Ramos (cell line): ENCODE measurements at regions not wholly inside any gene's neighbourhood (a gene's known extent, or its start where the extent isn't known, plus 50 kb on each side); places are given as distances from the start of the nearest gene placed in this dataset.

Experiments used
- in situ Hi-C: fragments of 300-500 bp; cut with MboI; formaldehyde crosslinking; loops from one replicate; pipeline ENCODE4 v1.14.3; 2022; ENCODE audit warnings: low sequenced_read_pairs; ENCODE audit not compliant: unreplicated experiment

GRCh38 chr1:29801561-29801973 lies 565.2 kb downstream of the PTPRU start:
- in situ Hi-C loops, result no loop called here

GRCh38 chr1:29801003-29801402 lies 564.7 kb downstream of the PTPRU start:
- in situ Hi-C loops, result no loop called here

- in situ Hi-C loops, result no loop called here
Measured at GRCh38 chr1:29800522-29800956, 564.2 kb downstream of the PTPRU start.

GRCh38 chr1:29800120-29800519 lies 563.8 kb downstream of the PTPRU start:
- in situ Hi-C loops, result no loop called here

- in situ Hi-C loops, result loop anchor here (10.0 kb wide), 1 partner anchor 286 kb away; no protein-coding TSS in a partner anchor
Measured at GRCh38 chr1:29798699-29799566, 562.6 kb downstream of the PTPRU start.

- in situ Hi-C loops, result loop anchor here (10.0 kb wide), 1 partner anchor 288 kb away; no protein-coding TSS in a partner anchor
Measured at GRCh38 chr1:29797125-29797524, 560.8 kb downstream of the PTPRU start.

- in situ Hi-C loops, result loop anchor here (10.0 kb wide), 1 partner anchor 289 kb away; no protein-coding TSS in a partner anchor
Measured at GRCh38 chr1:29795965-29796364, 559.6 kb downstream of the PTPRU start.

GRCh38 chr1:29793653-29794348 lies 557.5 kb downstream of the PTPRU start:
- in situ Hi-C loops, result loop anchor here (10.0 kb wide), 1 partner anchor 291 kb away; no protein-coding TSS in a partner anchor

- in situ Hi-C loops, result loop anchor here (10.0 kb wide), 1 partner anchor 292 kb away; no protein-coding TSS in a partner anchor
Measured at GRCh38 chr1:29793101-29793546, 556.8 kb downstream of the PTPRU start.

- in situ Hi-C loops, result loop anchor here (10.0 kb wide), 1 partner anchor 295 kb away; no protein-coding TSS in a partner anchor
Measured at GRCh38 chr1:29789910-29790247, 553.6 kb downstream of the PTPRU start.

GRCh38 chr1:29789221-29789909 lies 553.0 kb downstream of the PTPRU start:
- in situ Hi-C loops, result no loop called here

- in situ Hi-C loops, result no loop called here
Measured at GRCh38 chr1:29786791-29787732, 550.7 kb downstream of the PTPRU start.

- in situ Hi-C loops, result no loop called here
Measured at GRCh38 chr1:29786195-29786594, 549.9 kb downstream of the PTPRU start.

GRCh38 chr1:29785554-29785953 lies 549.2 kb downstream of the PTPRU start:
- in situ Hi-C loops, result no loop called here

- in situ Hi-C loops, result no loop called here
Measured at GRCh38 chr1:29785137-29785527, 548.8 kb downstream of the PTPRU start.

- in situ Hi-C loops, result no loop called here
Measured at GRCh38 chr1:29784276-29785136, 548.2 kb downstream of the PTPRU start.

- in situ Hi-C loops, result no loop called here
Measured at GRCh38 chr1:29783508-29784275, 547.4 kb downstream of the PTPRU start.
